SK-N-SH (cell line): ENCODE measurements at regions not wholly inside any gene's neighbourhood (a gene's known extent, or its start where the extent isn't known, plus 50 kb on each side); places are given as distances from the start of the nearest gene placed in this dataset.

Experiments used
- CTCF ChIA-PET: fragments of 300-600, 350-600 bp; formaldehyde crosslinking; extraction: SDS; loops from one replicate; lab custom pipeline; 2021; lab: Yijun Ruan, JAX
- POLR2A ChIA-PET: fragments of 350-600 bp; sonication (Branson Sonifier 250); formaldehyde crosslinking; extraction: SDS; loops from one replicate; lab custom pipeline; 2020; ENCODE audit warnings: antibody characterized with exemption, inconsistent platforms; lab: Yijun Ruan, JAX
- DNase-seq: peaks from one replicate; pipeline ENCODE4 v3.0.0; 2012
- H2AFZ ChIP-seq: fragments of 200-600 bp; sonication (generic); 2 replicates; pipeline ENCODE4 v1.8.1; 2016; ENCODE audit warnings: antibody characterized with exemption, mild to moderate bottlenecking, low read depth
- H3F3A ChIP-seq: fragments of 200-600 bp; sonication (generic); replicated peaks from 2 replicates; pipeline ENCODE3; 2016; ENCODE audit warnings: antibody characterized with exemption, mild to moderate bottlenecking; ENCODE audit not compliant: insufficient read depth
- H3K27ac ChIP-seq, 2 experiments: fragments of 200-500 bp in 1 of 2; fragments of 200-600 bp in 1 of 2; sonication (Bioruptor generic) in 1 of 2; sonication (generic), shearing (Covaris generic) in 1 of 2; 2 replicates each; pipeline versions ENCODE4 v1.5.1 to v1.6.1; 2014 to 2016; ENCODE audit warnings: low read depth in 2 of 2, inconsistent platforms in 1 of 2, low read length in 1 of 2, mild to moderate bottlenecking in 1 of 2, mixed read lengths in 1 of 2
- H3K27me3 ChIP-seq: fragments of 200-600 bp; sonication (generic), shearing (Covaris generic); 2 replicates; pipeline ENCODE4 v1.6.1; 2016; ENCODE audit warnings: mixed run types; ENCODE audit not compliant: insufficient read depth
- H3K36me3 ChIP-seq, 2 experiments: fragments of 200-500 bp in 1 of 2; fragments of 200-600 bp in 1 of 2; sonication (Bioruptor generic) in 1 of 2; sonication (generic) in 1 of 2; replicated peaks in 1 of 2; 2 replicates each; pipeline versions ENCODE3 to v1.5.1; 2014 to 2016; ENCODE audit warnings: low read length in 1 of 2, mild to moderate bottlenecking in 1 of 2; ENCODE audit not compliant: insufficient read depth in 2 of 2, control insufficient read depth in 1 of 2
- H3K4me1 ChIP-seq, 2 experiments: fragments of 200-500 bp in 1 of 2; fragments of 200-600 bp in 1 of 2; sonication (Bioruptor generic) in 1 of 2; sonication (generic), shearing (Covaris generic) in 1 of 2; 2 replicates each; pipeline versions ENCODE4 v1.5.1 to v1.6.1; 2014 to 2016; ENCODE audit warnings: low read depth in 1 of 2, low read length in 1 of 2, mixed run types in 1 of 2; ENCODE audit not compliant: insufficient read depth in 2 of 2, control insufficient read depth in 1 of 2
- H3K4me2 ChIP-seq: fragments of 200-600 bp; sonication (generic), shearing (Covaris generic); 2 replicates; pipeline ENCODE4 v1.6.1; 2017; ENCODE audit warnings: mixed run types
- H3K4me3 ChIP-seq, 2 experiments: fragments of 200-500 bp in 1 of 2; fragments of 200-600 bp in 1 of 2; sonication (Bioruptor generic) in 1 of 2; sonication (generic), shearing (Covaris generic) in 1 of 2; 2 replicates each; pipeline versions ENCODE4 v1.5.1 to v1.8.1; 2014 to 2016; ENCODE audit warnings: low read depth in 2 of 2, inconsistent platforms in 1 of 2, low read length in 1 of 2, mild to moderate bottlenecking in 1 of 2, mixed read lengths in 1 of 2, moderate library complexity in 1 of 2
- H3K79me2 ChIP-seq: fragments of 200-600 bp; sonication (generic); 2 replicates; pipeline ENCODE4 v1.8.1; 2017; ENCODE audit warnings: mild to moderate bottlenecking; ENCODE audit not compliant: insufficient read depth
- H3K9ac ChIP-seq: fragments of 200-600 bp; sonication (generic); 2 replicates; pipeline ENCODE4 v1.6.1; 2017; ENCODE audit warnings: mixed run types
- H3K9me2 ChIP-seq: fragments of 200-600 bp; sonication (generic); 2 replicates; pipeline ENCODE4 v1.6.1; 2017; ENCODE audit warnings: mixed run types
- H3K9me3 ChIP-seq: fragments of 200-600 bp; sonication (generic); 2 replicates; pipeline ENCODE4 v1.6.1; 2017; ENCODE audit warnings: mixed run types, mild to moderate bottlenecking, moderate library complexity
- H4K20me1 ChIP-seq: fragments of 200-600 bp; sonication (generic); 2 replicates; pipeline ENCODE4 v1.6.1; 2017; ENCODE audit warnings: mild to moderate bottlenecking, mixed run types; ENCODE audit not compliant: insufficient read depth
- CHD2 ChIP-seq: fragments of 150-350 bp; IDR thresholded peaks from 2 replicates; pipeline ENCODE4 v1.6.1; 2018; ENCODE audit warnings: low read length; ENCODE audit not compliant: partially characterized antibody
- CTCF ChIP-seq: fragments of 200-600 bp; sonication (generic); IDR thresholded peaks from 2 replicates; pipeline ENCODE4 v1.6.1; 2017; ENCODE audit warnings: antibody characterized with exemption, mild to moderate bottlenecking, moderate library complexity
- ELF1 ChIP-seq: IDR thresholded peaks from 2 replicates; pipeline ENCODE4 v1.4.0; 2012
- EP300 ChIP-seq, 2 experiments: IDR thresholded peaks; 2 replicates each; pipeline versions ENCODE4 v1.4.0 to v1.6.1; 2012; ENCODE audit warnings: borderline replicate concordance in 1 of 2, low read depth in 1 of 2, low read length in 1 of 2
- FOXJ3 ChIP-seq: sonication (generic); formaldehyde crosslinking; IDR thresholded peaks from 2 replicates; pipeline ENCODE4 v1.5.1; 2020; ENCODE audit warnings: mild to moderate bottlenecking, missing genetic modification reagents
- FOXM1 ChIP-seq: IDR thresholded peaks from 2 replicates; pipeline ENCODE4 v1.4.0; 2012; ENCODE audit warnings: low read depth, mild to moderate bottlenecking
- GATA2 ChIP-seq: sonication (generic); formaldehyde crosslinking; IDR thresholded peaks from 2 replicates; pipeline ENCODE4 v1.5.0; 2020; ENCODE audit warnings: mild to moderate bottlenecking, missing genetic modification reagents
- JUND ChIP-seq: IDR thresholded peaks from 2 replicates; pipeline ENCODE4 v1.4.0; 2012
- MEF2A ChIP-seq: IDR thresholded peaks from 2 replicates; pipeline ENCODE4 v1.4.0; 2012; ENCODE audit warnings: low read depth, borderline replicate concordance
- MXI1 ChIP-seq: IDR thresholded peaks from 2 replicates; pipeline ENCODE4 v1.6.1; 2012; ENCODE audit warnings: mild to moderate bottlenecking, low read depth, low read length, improper control_type of control experiment
- NFIC ChIP-seq: IDR thresholded peaks from 2 replicates; pipeline ENCODE4 v1.4.0; 2012; ENCODE audit warnings: borderline replicate concordance
- NRF1 ChIP-seq: IDR thresholded peaks from 2 replicates; pipeline ENCODE4 v1.6.1; 2012; ENCODE audit warnings: low read depth, mild to moderate bottlenecking, low read length
- POLR2AphosphoS5 ChIP-seq: IDR thresholded peaks from 2 replicates; pipeline ENCODE4 v1.6.1; 2012; ENCODE audit warnings: low read depth, low read length
- RAD21 ChIP-seq: IDR thresholded peaks from 2 replicates; pipeline ENCODE4 v1.6.1; 2012; ENCODE audit warnings: mild to moderate bottlenecking, low read length
- RCOR1 ChIP-seq: fragments of 150-350 bp; IDR thresholded peaks from 2 replicates; pipeline ENCODE4 v1.6.1; 2017; ENCODE audit warnings: antibody characterized with exemption, low read length
- RXRA ChIP-seq: IDR thresholded peaks from 2 replicates; pipeline ENCODE4 v1.4.0; 2012; ENCODE audit warnings: low read depth, mild to moderate bottlenecking, borderline replicate concordance
- SIN3A ChIP-seq: IDR thresholded peaks from 2 replicates; pipeline ENCODE4 v1.6.1; 2012; ENCODE audit warnings: low read depth, mild to moderate bottlenecking, low read length, moderate library complexity, borderline replicate concordance
- SMC3 ChIP-seq: IDR thresholded peaks from 2 replicates; pipeline ENCODE4 v1.6.1; 2012; ENCODE audit warnings: low read depth, low read length, improper control_type of control experiment
- TAF1 ChIP-seq: IDR thresholded peaks from 2 replicates; pipeline ENCODE4 v1.6.1; 2012; ENCODE audit warnings: low read depth, mild to moderate bottlenecking, low read length, moderate library complexity, borderline replicate concordance
- TEAD4 ChIP-seq: IDR thresholded peaks from 2 replicates; pipeline ENCODE4 v1.4.0; 2012; ENCODE audit warnings: mild to moderate bottlenecking, borderline replicate concordance; ENCODE audit not compliant: insufficient read depth
- USF1 ChIP-seq: IDR thresholded peaks from 2 replicates; pipeline ENCODE4 v1.4.0; 2012; ENCODE audit warnings: low read depth, borderline replicate concordance
- USF2 ChIP-seq: fragments of 150-350 bp; IDR thresholded peaks from 2 replicates; pipeline ENCODE4 v1.6.1; 2017; ENCODE audit warnings: antibody characterized with exemption, low read length, low read depth, borderline replicate concordance
- YY1 ChIP-seq: IDR thresholded peaks from 2 replicates; pipeline ENCODE4 v1.4.0; 2012; ENCODE audit warnings: low read depth, mild to moderate bottlenecking
- ZBTB33 ChIP-seq: IDR thresholded peaks from 2 replicates; pipeline ENCODE4 v1.4.0; 2012; ENCODE audit warnings: low read depth, borderline replicate concordance
- WGBS: methylation state at CpG from one replicate; pipeline ENCODE4 v1.1.6; 2017; ENCODE audit warnings: low lambda C conversion rate; 5-methylcytosine and 5-hydroxymethylcytosine counted together

- POLR2A ChIA-PET, result no interaction called here
- no peak for DNase-seq
- Histone ChIP-seq H3K4me1 (no peaks in the 10 kb centered on the region; a peak in 2 of 4 replicates), H3K9ac (no peak overlapping the region), H3K4me2 (no peak overlapping the region), H3F3A (no peaks in the 10 kb centered on the region), H4K20me1 (no peaks in the 10 kb centered on the region), H3K9me3 (peaks cover 18% of the 10 kb centered on the region; the same call in 1 of the 2 replicates), H3K36me3 (no peaks in the 10 kb centered on the region), H3K27me3 (no peaks in the 10 kb centered on the region), H3K79me2 (no peaks in the 10 kb centered on the region), H3K27ac (no peak overlapping the region), H2AFZ (no peak overlapping the region), H3K9me2 (no peaks in the 10 kb centered on the region; the same call in 1 of the 2 replicates)
- WGBS, result 83% methylated on average over 1 of the region's 1 CpG
- CTCF ChIA-PET, result no interaction called here
- TF ChIP-seq FOXM1, result no peak
- TF ChIP-seq NRF1, result no peak
- no peak for TF ChIP-seq RXRA
- TF ChIP-seq SMC3, result no peak
- TF ChIP-seq JUND, result no peak
- TF ChIP-seq FOXJ3 (CRISPR knock-in tag), result no peak
- no peak for TF ChIP-seq CHD2
- no peak for TF ChIP-seq CTCF
- TF ChIP-seq RCOR1, result no peak
- no peak for TF ChIP-seq EP300 (IDR thresholded peaks at IDR 0.05; ENCODE audit: borderline replicate concordance in 1 of 2, low read depth in 1 of 2, low read length in 1 of 2)
- no peak for TF ChIP-seq TAF1
- no peak for TF ChIP-seq MEF2A
- TF ChIP-seq SIN3A, result no peak
- TF ChIP-seq, all 33 proteins: peak for 0
- H3K4me3 ChIP-seq, result no peak overlapping the region
Measured at GRCh38 chr18:55932675-55933074, 344.7 kb upstream of the TCF4 start.

GRCh38 chr18:55927831-55928230, 339.8 kb upstream of the TCF4 start:
- H3K27me3 ChIP-seq, result no peaks in the 10 kb centered on the region
- no peak overlapping the region for H2AFZ ChIP-seq
- no peaks in the 10 kb centered on the region for H3K9me3 ChIP-seq
- no peaks in the 10 kb centered on the region for H3K79me2 ChIP-seq
- no peaks in the 10 kb centered on the region; a peak in 2 of 4 replicates for H3K4me1 ChIP-seq
- DNase-seq, result no peak
- no peaks in the 10 kb centered on the region for H3K36me3 ChIP-seq
- no peak overlapping the region for H3K4me2 ChIP-seq
- H3K4me3 ChIP-seq, result no peak overlapping the region
- CTCF ChIA-PET, result no interaction called here
- H3K27ac ChIP-seq, result no peak overlapping the region
- no peaks in the 10 kb centered on the region for H3F3A ChIP-seq
- no peak overlapping the region for H3K9ac ChIP-seq
- H3K9me2 ChIP-seq, result no peaks in the 10 kb centered on the region
- POLR2A ChIA-PET, result no interaction called here
- whole genome bisulfite sequencing, result 71% methylated on average over 3 of the region's 3 CpGs
- H4K20me1 ChIP-seq, result no peaks in the 10 kb centered on the region
- TF ChIP-seq GATA2 (CRISPR knock-in tag), result no peak
- TF ChIP-seq NRF1, result no peak
- TF ChIP-seq USF1, result no peak
- no peak for TF ChIP-seq MXI1
- no peak for TF ChIP-seq USF2
- TF ChIP-seq ZBTB33, result no peak
- no peak for TF ChIP-seq FOXJ3 (CRISPR knock-in tag)
- TF ChIP-seq TEAD4, result no peak
- TF ChIP-seq POLR2AphosphoS5, result no peak
- no peak for TF ChIP-seq YY1
- no peak for TF ChIP-seq NFIC
- no peak for TF ChIP-seq MEF2A
- TF ChIP-seq RAD21, result no peak
- TF ChIP-seq FOXM1, result no peak
- no peak for TF ChIP-seq ELF1
- TF ChIP-seq RXRA, result no peak
- TF ChIP-seq CHD2, result no peak
